ENCODE measurements at regions not wholly inside any gene's neighbourhood (a gene's known extent, or its start where the extent isn't known, plus 50 kb on each side); places are given as distances from the start of the nearest gene placed in this dataset.

DNA sequence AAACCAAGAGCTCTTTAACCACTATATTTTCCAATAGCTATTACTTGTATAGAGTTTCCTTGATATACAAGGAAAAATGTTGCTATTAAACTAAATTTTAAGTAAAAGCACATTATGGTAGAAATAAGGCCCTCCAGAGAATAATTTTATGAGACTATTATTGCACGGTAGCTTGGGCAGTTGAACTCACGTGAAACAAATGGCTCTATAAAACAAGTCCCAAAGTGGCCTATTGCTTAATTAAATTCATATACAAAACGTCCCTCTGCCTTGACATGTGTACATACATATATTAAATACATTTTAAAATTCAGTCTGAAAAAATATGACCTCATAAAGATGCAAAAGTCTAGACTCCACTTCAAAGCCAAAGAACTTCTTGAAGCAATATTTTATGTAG is 582.2 kb downstream of the CENPC start:
- TF ChIP-seq EGR1 (IDR thresholded peaks at IDR 0.05) = no peak
- no peak for TF ChIP-seq YY1 (IDR thresholded peaks at IDR 0.05; ENCODE audit: low read depth)

DNA sequence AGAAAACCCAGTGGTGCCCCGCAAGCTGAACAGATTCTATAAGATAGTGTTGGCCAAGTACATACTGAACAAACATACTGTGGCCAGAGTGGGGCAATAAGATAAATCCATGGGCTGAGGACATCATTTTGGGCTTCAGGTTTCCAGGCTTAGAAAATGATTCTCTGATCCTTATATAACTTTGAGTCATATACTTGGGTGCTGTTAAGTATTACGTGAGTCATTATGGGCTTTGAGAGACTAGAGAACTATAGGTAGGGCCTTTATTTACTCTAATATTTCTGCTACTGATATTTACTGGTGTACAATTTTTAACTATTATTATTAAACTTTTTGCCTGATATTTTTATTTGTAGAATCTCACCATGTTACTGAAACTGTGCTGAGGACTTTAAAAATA is 586.1 kb downstream of the CENPC start:
- TF ChIP-seq EGR1 (IDR thresholded peaks at IDR 0.05) (no peak), CEBPB (IDR thresholded peaks at IDR 0.05) (no peak), RAD21 (IDR thresholded peaks at IDR 0.05; ENCODE audit: low read depth) (no peak), TAF1 (IDR thresholded peaks at IDR 0.05; ENCODE audit: low read depth) (no peak), YY1 (IDR thresholded peaks at IDR 0.05; ENCODE audit: low read depth) (no peak), ZBTB7A (IDR thresholded peaks at IDR 0.05; ENCODE audit: low read depth) (no peak), EP300 (IDR thresholded peaks at IDR 0.05; ENCODE audit: borderline replicate concordance) (no peak), NFIC (IDR thresholded peaks at IDR 0.05) (no peak), TCF12 (IDR thresholded peaks at IDR 0.05; ENCODE audit: low read depth) (no peak), FOXM1 (IDR thresholded peaks at IDR 0.05; ENCODE audit: borderline replicate concordance, low read depth) (no peak), TEAD4 (IDR thresholded peaks at IDR 0.05) (no peak), CREB1 (IDR thresholded peaks at IDR 0.05; ENCODE audit: low read depth) (no peak)
- TF ChIP-seq, protein P1, sequence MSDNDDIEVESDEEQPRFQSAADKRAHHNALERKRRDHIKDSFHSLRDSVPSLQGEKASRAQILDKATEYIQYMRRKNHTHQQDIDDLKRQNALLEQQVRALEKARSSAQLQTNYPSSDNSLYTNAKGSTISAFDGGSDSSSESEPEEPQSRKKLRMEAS (IDR thresholded peaks at IDR 0.05) = no peak
- TF ChIP-seq, protein P2, sequence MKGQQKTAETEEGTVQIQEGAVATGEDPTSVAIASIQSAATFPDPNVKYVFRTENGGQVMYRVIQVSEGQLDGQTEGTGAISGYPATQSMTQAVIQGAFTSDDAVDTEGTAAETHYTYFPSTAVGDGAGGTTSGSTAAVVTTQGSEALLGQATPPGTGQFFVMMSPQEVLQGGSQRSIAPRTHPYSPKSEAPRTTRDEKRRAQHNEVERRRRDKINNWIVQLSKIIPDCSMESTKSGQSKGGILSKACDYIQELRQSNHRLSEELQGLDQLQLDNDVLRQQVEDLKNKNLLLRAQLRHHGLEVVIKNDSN (IDR thresholded peaks at IDR 0.05) = no peak
- TF ChIP-seq, protein P3, sequence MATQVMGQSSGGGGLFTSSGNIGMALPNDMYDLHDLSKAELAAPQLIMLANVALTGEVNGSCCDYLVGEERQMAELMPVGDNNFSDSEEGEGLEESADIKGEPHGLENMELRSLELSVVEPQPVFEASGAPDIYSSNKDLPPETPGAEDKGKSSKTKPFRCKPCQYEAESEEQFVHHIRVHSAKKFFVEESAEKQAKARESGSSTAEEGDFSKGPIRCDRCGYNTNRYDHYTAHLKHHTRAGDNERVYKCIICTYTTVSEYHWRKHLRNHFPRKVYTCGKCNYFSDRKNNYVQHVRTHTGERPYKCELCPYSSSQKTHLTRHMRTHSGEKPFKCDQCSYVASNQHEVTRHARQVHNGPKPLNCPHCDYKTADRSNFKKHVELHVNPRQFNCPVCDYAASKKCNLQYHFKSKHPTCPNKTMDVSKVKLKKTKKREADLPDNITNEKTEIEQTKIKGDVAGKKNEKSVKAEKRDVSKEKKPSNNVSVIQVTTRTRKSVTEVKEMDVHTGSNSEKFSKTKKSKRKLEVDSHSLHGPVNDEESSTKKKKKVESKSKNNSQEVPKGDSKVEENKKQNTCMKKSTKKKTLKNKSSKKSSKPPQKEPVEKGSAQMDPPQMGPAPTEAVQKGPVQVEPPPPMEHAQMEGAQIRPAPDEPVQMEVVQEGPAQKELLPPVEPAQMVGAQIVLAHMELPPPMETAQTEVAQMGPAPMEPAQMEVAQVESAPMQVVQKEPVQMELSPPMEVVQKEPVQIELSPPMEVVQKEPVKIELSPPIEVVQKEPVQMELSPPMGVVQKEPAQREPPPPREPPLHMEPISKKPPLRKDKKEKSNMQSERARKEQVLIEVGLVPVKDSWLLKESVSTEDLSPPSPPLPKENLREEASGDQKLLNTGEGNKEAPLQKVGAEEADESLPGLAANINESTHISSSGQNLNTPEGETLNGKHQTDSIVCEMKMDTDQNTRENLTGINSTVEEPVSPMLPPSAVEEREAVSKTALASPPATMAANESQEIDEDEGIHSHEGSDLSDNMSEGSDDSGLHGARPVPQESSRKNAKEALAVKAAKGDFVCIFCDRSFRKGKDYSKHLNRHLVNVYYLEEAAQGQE (IDR thresholded peaks at IDR 0.05; ENCODE audit: low read depth) = no peak

DNA sequence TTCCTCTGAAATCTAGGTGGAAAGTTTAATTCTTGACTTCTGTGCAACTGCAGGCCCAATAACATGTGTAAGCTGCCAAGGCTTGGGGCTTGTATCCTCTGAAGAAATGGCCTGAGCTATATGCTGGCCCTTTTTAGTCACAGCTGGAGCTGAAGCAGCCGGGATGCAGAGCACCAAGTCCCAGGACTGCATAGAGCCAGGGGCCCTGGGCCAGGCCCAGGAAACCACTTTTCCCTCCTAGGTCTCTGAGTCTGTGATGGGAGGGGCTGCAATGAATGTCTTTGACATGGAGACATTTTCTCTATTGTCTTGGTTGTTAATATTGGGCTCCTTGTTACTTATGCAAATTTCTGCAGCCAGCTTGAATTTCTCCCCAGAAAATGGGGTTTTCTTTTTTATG is 588.5 kb downstream of the CENPC start:
- TF ChIP-seq, protein P1 (IDR thresholded peaks at IDR 0.05) = no peak
- TF ChIP-seq FOXM1 (IDR thresholded peaks at IDR 0.05; ENCODE audit: borderline replicate concordance, low read depth) = no peak
- TF ChIP-seq TCF12 (IDR thresholded peaks at IDR 0.05; ENCODE audit: low read depth) = no peak
- TF ChIP-seq, protein P3 (IDR thresholded peaks at IDR 0.05; ENCODE audit: low read depth) = no peak
- no peak for TF ChIP-seq NFIC (IDR thresholded peaks at IDR 0.05)
- no peak for TF ChIP-seq EP300 (IDR thresholded peaks at IDR 0.05; ENCODE audit: borderline replicate concordance)
- no peak for TF ChIP-seq TAF1 (IDR thresholded peaks at IDR 0.05; ENCODE audit: low read depth)
- no peak for TF ChIP-seq CEBPB (IDR thresholded peaks at IDR 0.05)

DNA sequence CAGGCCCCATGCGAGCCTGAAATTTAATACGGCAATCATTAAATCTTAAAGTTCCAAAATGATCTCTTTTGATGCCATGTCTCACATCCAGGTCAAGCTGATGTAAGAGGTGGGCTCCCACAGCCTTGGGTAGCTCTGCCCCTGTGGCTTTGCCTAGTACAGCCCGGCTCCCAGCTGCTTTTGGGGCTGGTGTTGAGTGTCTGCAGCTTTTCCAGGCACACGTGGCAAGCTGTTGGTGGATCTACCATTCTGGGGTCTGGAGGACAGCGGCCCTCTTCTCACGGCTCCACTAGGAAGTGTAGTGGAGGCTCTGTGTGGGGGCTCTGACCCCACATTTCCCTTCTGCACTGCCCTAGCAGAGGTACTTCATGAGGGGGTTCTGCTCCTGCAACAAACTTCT is 588.9 kb downstream of the CENPC start:
- no peak for TF ChIP-seq TAF1 (IDR thresholded peaks at IDR 0.05; ENCODE audit: low read depth)
- TF ChIP-seq NFIC (IDR thresholded peaks at IDR 0.05) = no peak
- TF ChIP-seq TCF12 (IDR thresholded peaks at IDR 0.05; ENCODE audit: low read depth) = no peak
- TF ChIP-seq FOXM1 (IDR thresholded peaks at IDR 0.05; ENCODE audit: borderline replicate concordance, low read depth) = no peak
- no peak for TF ChIP-seq EGR1 (IDR thresholded peaks at IDR 0.05)
- TF ChIP-seq, protein P2 (IDR thresholded peaks at IDR 0.05) = no peak
- no peak for TF ChIP-seq RAD21 (IDR thresholded peaks at IDR 0.05; ENCODE audit: low read depth)
- TF ChIP-seq EP300 (IDR thresholded peaks at IDR 0.05; ENCODE audit: borderline replicate concordance) = no peak
- no peak for TF ChIP-seq YY1 (IDR thresholded peaks at IDR 0.05; ENCODE audit: low read depth)
- TF ChIP-seq ZBTB7A (IDR thresholded peaks at IDR 0.05; ENCODE audit: low read depth) = no peak
- no peak for TF ChIP-seq TEAD4 (IDR thresholded peaks at IDR 0.05)
- no peak for TF ChIP-seq CREB1 (IDR thresholded peaks at IDR 0.05; ENCODE audit: low read depth)
- TF ChIP-seq, protein P3 (IDR thresholded peaks at IDR 0.05; ENCODE audit: low read depth) = no peak
- TF ChIP-seq, protein P1 (IDR thresholded peaks at IDR 0.05) = no peak

DNA sequence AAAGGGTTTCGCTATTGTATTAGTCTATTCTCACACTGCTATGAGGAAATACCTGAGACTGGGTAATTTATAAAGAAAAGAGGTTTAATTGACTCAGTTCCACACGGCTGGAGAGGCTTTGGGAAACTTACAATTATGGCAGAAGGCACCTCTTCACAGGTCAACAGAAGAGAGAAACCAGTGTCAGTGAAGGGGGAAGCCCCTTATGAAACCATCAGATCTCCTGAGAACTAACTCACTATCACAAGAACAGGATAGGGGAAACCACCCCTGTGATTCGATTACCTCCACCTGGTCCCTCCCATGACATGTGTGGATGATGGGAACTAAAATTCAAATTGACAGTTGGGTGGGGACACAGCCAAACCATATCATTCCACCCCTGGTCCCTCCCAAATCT is 589.5 kb downstream of the CENPC start:
- TF ChIP-seq, protein P3 (IDR thresholded peaks at IDR 0.05; ENCODE audit: low read depth) = no peak
- no peak for TF ChIP-seq TCF12 (IDR thresholded peaks at IDR 0.05; ENCODE audit: low read depth)
- TF ChIP-seq CEBPB (IDR thresholded peaks at IDR 0.05) = no peak
- TF ChIP-seq, protein P2 (IDR thresholded peaks at IDR 0.05) = no peak
- TF ChIP-seq EGR1 (IDR thresholded peaks at IDR 0.05) = no peak
- no peak for TF ChIP-seq YY1 (IDR thresholded peaks at IDR 0.05; ENCODE audit: low read depth)
- TF ChIP-seq ZBTB7A (IDR thresholded peaks at IDR 0.05; ENCODE audit: low read depth) = no peak
- TF ChIP-seq, protein P1 (IDR thresholded peaks at IDR 0.05) = no peak
- TF ChIP-seq NFIC (IDR thresholded peaks at IDR 0.05) = no peak
- TF ChIP-seq TEAD4 (IDR thresholded peaks at IDR 0.05) = no peak
- no peak for TF ChIP-seq RAD21 (IDR thresholded peaks at IDR 0.05; ENCODE audit: low read depth)
- no peak for TF ChIP-seq FOXM1 (IDR thresholded peaks at IDR 0.05; ENCODE audit: borderline replicate concordance, low read depth)
- no peak for TF ChIP-seq TAF1 (IDR thresholded peaks at IDR 0.05; ENCODE audit: low read depth)
- TF ChIP-seq EP300 (IDR thresholded peaks at IDR 0.05; ENCODE audit: borderline replicate concordance) = no peak
